ENCODE measurements at regions not wholly inside any gene's neighbourhood (a gene's known extent, or its start where the extent isn't known, plus 50 kb on each side); places are given as distances from the start of the nearest gene placed in this dataset.
"Not testable (repeated sequence)": the region's sequence is repeated elsewhere in the genome, so short reads cannot be mapped to it uniquely, and the experiment has no call there.

DNA sequence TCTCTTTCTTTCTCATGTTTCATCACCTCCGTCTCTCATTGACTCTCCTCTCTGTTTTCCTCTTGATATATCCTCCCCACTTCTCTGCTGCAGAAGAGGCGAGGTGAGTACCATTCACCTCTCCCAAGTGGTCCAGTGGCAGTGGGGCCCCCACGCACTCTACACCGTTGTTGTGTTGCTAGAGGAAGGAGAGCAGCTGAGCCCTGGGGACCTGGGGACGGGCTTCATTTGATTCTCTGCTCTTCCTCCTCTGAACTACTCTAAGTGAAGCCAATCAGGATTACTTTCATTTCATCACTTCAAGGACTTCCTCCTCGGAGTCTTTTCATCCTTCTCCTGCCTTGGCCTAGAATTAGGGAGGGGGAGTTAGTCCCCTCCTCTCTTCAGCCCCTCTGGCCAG is 64.6 kb downstream of the CCNE1 start:
- no peaks in the 10 kb centered on the region for H3K36me3 ChIP-seq (ENCODE audit: control insufficient read depth in 2 of 2, insufficient read depth in 2 of 2, low read length in 1 of 2)
- SMC1A ChIA-PET (ENCODE audit: uncharacterized antibody, unreplicated experiment), result no interaction called here
- 14% methylated on average over 6 of the region's 6 CpGs for WGBS (ENCODE audit: insufficient coverage, insufficient replicate concordance, low lambda C conversion rate, missing lambda C conversion rate)
- H3K79me2 ChIP-seq (ENCODE audit: control insufficient read depth, insufficient read depth, low read length), result no peaks in the 10 kb centered on the region
- DNase-seq (ENCODE audit: low read depth, low spot score) (no peak), ATAC-seq (no peak), FAIRE-seq (no peak)
- no peak overlapping the region for H3K4me2 ChIP-seq (ENCODE audit: control insufficient read depth, insufficient read depth)
- in situ Hi-C loops (cut with MboI) (no loop called here), intact Hi-C loops (cut with micrococcal nuclease; ENCODE audit: unreplicated experiment) (no loop called here)
- POLR2A ChIA-PET, result no interaction called here
- H2AFZ ChIP-seq (ENCODE audit: control insufficient read depth, low read depth, low read length), result no peak overlapping the region
- BruUV-seq (replicated peaks), result no TSS peak
- TF ChIP-seq MXI1 (IDR thresholded peaks at IDR 0.05; ENCODE audit: low read depth, low read length), result no peak
- RAD21 ChIA-PET (ENCODE audit: unreplicated experiment), result interaction anchor here (1.4 kb wide), 1 partner anchor 146 kb away, joined by 4 read pairs; no protein-coding TSS in a partner anchor
- no peaks in the 10 kb centered on the region for H3K9me3 ChIP-seq (replicated peaks; ENCODE audit: control insufficient read depth, insufficient read depth, low read length)
- H3K27me3 ChIP-seq (replicated peaks in 1 of 2; ENCODE audit: control insufficient read depth in 2 of 2, insufficient read depth in 2 of 2, low read length in 1 of 2), result no peaks in the 10 kb centered on the region; a peak in 1 of 4 replicates
- CTCF ChIA-PET, result interaction anchor here (3.3 to 5.9 kb wide), 2 partner anchors 116 to 147 kb away, joined by 15 to 51 read pairs; no protein-coding TSS in a partner anchor
- no peaks in the 10 kb centered on the region for H4K20me1 ChIP-seq (ENCODE audit: control insufficient read depth, insufficient read depth)
- H3K9ac ChIP-seq (ENCODE audit: control insufficient read depth, insufficient read depth, low read length), result no peak overlapping the region
- no peak overlapping the region for H3K4me3 ChIP-seq
- H3K4me1 ChIP-seq (ENCODE audit: control insufficient read depth, insufficient read depth, low read length), result no peaks in the 10 kb centered on the region; the same call in 1 of the 2 replicates
- H3K27ac ChIP-seq (ENCODE audit: control insufficient read depth, insufficient read depth), result no peak overlapping the region

DNA sequence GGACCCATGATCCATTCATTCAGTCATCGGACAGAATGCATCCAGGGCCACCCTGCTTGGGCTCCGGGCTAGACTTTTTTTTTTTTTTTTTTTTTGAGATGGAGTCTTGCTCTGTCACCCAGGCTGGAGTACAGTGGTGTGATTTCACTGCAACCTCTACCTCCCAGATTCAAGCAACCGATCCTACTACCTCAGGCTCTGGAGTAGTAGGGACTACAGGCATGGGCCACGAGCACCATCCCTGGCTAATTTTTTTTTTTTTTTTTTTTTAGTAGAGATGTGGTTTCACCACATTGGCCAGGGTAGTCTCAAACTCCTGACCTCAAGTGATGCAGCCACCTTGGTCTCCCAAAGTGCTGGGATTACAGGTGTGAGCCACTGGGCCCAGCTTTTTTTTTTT is 65.1 kb downstream of the CCNE1 start:
- in situ Hi-C loops (cut with MboI); POLR2A ChIA-PET; H3K27me3 ChIP-seq (replicated peaks in 1 of 2; ENCODE audit: control insufficient read depth in 2 of 2, insufficient read depth in 2 of 2, low read length in 1 of 2); H4K20me1 ChIP-seq (ENCODE audit: control insufficient read depth, insufficient read depth); BruUV-seq (replicated peaks); ATAC-seq; H3K79me2 ChIP-seq (ENCODE audit: control insufficient read depth, insufficient read depth, low read length); H2AFZ ChIP-seq (ENCODE audit: control insufficient read depth, low read depth, low read length); H3K9me3 ChIP-seq (replicated peaks; ENCODE audit: control insufficient read depth, insufficient read depth, low read length); H3K27ac ChIP-seq (ENCODE audit: control insufficient read depth, insufficient read depth); H3K36me3 ChIP-seq (ENCODE audit: control insufficient read depth in 2 of 2, insufficient read depth in 2 of 2, low read length in 1 of 2); SMC1A ChIA-PET (ENCODE audit: uncharacterized antibody, unreplicated experiment); intact Hi-C loops (cut with micrococcal nuclease; ENCODE audit: unreplicated experiment); FAIRE-seq; H3K4me1 ChIP-seq (ENCODE audit: control insufficient read depth, insufficient read depth, low read length); H3K9ac ChIP-seq (ENCODE audit: control insufficient read depth, insufficient read depth, low read length); H3K4me3 ChIP-seq; DNase-seq (ENCODE audit: low read depth, low spot score); H3K4me2 ChIP-seq (ENCODE audit: control insufficient read depth, insufficient read depth): not testable (repeated sequence)
- 53% methylated on average over 4 of the region's 4 CpGs for WGBS (ENCODE audit: insufficient coverage, insufficient replicate concordance, low lambda C conversion rate, missing lambda C conversion rate)
- ChIA-PET RAD21 (ENCODE audit: unreplicated experiment) (interaction anchor here (1.4 kb wide), 1 partner anchor 146 kb away, joined by 4 read pairs; no protein-coding TSS in a partner anchor), CTCF (interaction anchor here (3.3 to 5.9 kb wide), 2 partner anchors 116 to 147 kb away, joined by 15 to 51 read pairs; no protein-coding TSS in a partner anchor)

All from GM12878 (cell line).